Astrocyte (in vitro differentiated cells and primary cell): ENCODE measurements at regions not wholly inside any gene's neighbourhood (a gene's known extent, or its start where the extent isn't known, plus 50 kb on each side); places are given as distances from the start of the nearest gene placed in this dataset.

ENCODE experiments used
- DNase-seq: peaks from one replicate; pipeline ENCODE4 v3.0.0-alpha.2; 2010; ENCODE audit warnings: low read depth
- FAIRE-seq: peaks from 2 replicates; lab custom pipeline; 2011; peaks lifted over from hg19 to GRCh38; lab: Jason Lieb, UNC
- H2AFZ ChIP-seq: 2 replicates; pipeline ENCODE4 v1.6.0; 2012; ENCODE audit warnings: low read depth, low read length, inconsistent platforms
- H3K27ac ChIP-seq: 2 replicates; pipeline ENCODE4 v1.5.1; 2011; ENCODE audit warnings: low read depth, low read length, inconsistent platforms
- H3K27me3 ChIP-seq: 2 replicates; pipeline ENCODE4 v1.6.0; 2011; ENCODE audit warnings: low read length, inconsistent platforms; ENCODE audit not compliant: insufficient read depth
- H3K36me3 ChIP-seq: 2 replicates; pipeline ENCODE4 v1.5.1; 2011; ENCODE audit warnings: low read length, inconsistent platforms; ENCODE audit not compliant: insufficient read depth
- H3K4me1 ChIP-seq: 2 replicates; pipeline ENCODE4 v1.5.1; 2011; ENCODE audit warnings: low read length, inconsistent platforms; ENCODE audit not compliant: insufficient read depth
- H3K4me2 ChIP-seq: 2 replicates; pipeline ENCODE4 v1.6.0; 2012; ENCODE audit warnings: low read length, inconsistent platforms
- H3K4me3 ChIP-seq: 2 replicates; pipeline ENCODE4 v1.5.1; 2011; ENCODE audit warnings: low read depth, mild to moderate bottlenecking, low read length, inconsistent platforms; ENCODE audit not compliant: insufficient read depth
- H3K79me2 ChIP-seq: 2 replicates; pipeline ENCODE4 v1.6.0; 2012; ENCODE audit warnings: mild to moderate bottlenecking, low read length, inconsistent platforms; ENCODE audit not compliant: insufficient read depth
- H3K9ac ChIP-seq: 2 replicates; pipeline ENCODE4 v1.6.0; 2012; ENCODE audit warnings: mild to moderate bottlenecking, low read length, inconsistent platforms
- H3K9me3 ChIP-seq: 2 replicates; pipeline ENCODE4 v1.5.1; 2012; ENCODE audit warnings: low read depth, mild to moderate bottlenecking, low read length, inconsistent platforms; ENCODE audit not compliant: insufficient read depth
- H4K20me1 ChIP-seq: 2 replicates; pipeline ENCODE4 v1.6.0; 2012; ENCODE audit warnings: low read length, inconsistent platforms; ENCODE audit not compliant: insufficient read depth
- H3K27ac Mint-ChIP-seq: one replicate; pipeline ENCODE4 v1.8.0; 2021; ENCODE audit warnings: mild to moderate bottlenecking, mixed read lengths; ENCODE audit not compliant: unreplicated experiment
- H3K27me3 Mint-ChIP-seq: one replicate; pipeline ENCODE4 v1.8.0; 2021; ENCODE audit warnings: low read depth, mixed read lengths; ENCODE audit not compliant: unreplicated experiment
- H3K36me3 Mint-ChIP-seq: one replicate; pipeline ENCODE4 v1.8.0; 2021; ENCODE audit warnings: low read depth, mixed read lengths; ENCODE audit not compliant: unreplicated experiment
- H3K4me1 Mint-ChIP-seq: one replicate; pipeline ENCODE4 v1.8.0; 2021; ENCODE audit warnings: low read depth, mixed read lengths; ENCODE audit not compliant: unreplicated experiment
- H3K4me3 Mint-ChIP-seq: one replicate; pipeline ENCODE4 v1.8.0; 2021; ENCODE audit warnings: mild to moderate bottlenecking, moderate library complexity, mixed read lengths; ENCODE audit not compliant: unreplicated experiment
- H3K9me3 Mint-ChIP-seq: one replicate; pipeline ENCODE4 v1.8.0; 2021; ENCODE audit warnings: mild to moderate bottlenecking, mixed read lengths; ENCODE audit not compliant: unreplicated experiment
- EZH2 ChIP-seq: IDR thresholded peaks from 2 replicates; pipeline ENCODE4 v1.6.1; 2012; ENCODE audit warnings: mild to moderate bottlenecking, low read length, inconsistent platforms; ENCODE audit not compliant: insufficient read depth
- TF ChIP-seq, protein P1 (sequence below): IDR thresholded peaks from 2 replicates; pipeline ENCODE4 v1.5.1; 2011; ENCODE audit warnings: low read depth, mild to moderate bottlenecking, inconsistent platforms, low read length, moderate library complexity; ENCODE audit not compliant: insufficient read depth

DNA sequence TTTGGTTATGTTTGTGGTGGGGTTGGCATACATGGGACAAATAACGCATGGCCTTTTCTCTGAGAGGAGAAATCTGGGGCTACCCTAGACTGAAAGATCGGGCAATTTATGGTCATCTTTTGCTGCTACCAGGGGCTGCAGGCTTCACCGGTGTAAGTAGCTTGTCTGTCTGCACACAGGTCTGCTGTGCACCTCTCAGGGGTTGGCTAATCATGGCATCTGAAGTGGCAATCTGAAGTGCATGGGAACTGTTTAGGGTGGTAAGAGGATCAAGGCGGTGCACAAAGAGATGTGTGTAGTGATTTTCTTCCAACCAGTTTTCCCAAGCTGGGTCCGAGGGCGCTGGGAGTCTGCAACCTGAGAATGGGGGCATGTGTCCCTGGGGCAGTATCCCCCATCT is 141.3 kb downstream of the EMP1 start:
- Histone ChIP-seq H3K4me3 (no peak overlapping the region), H2AFZ (no peak overlapping the region), H3K4me2 (no peak overlapping the region), H4K20me1 (no peaks in the 10 kb centered on the region), H3K27ac (no peak overlapping the region), H3K9ac (no peak overlapping the region), H3K36me3 (no peaks in the 10 kb centered on the region), H3K79me2 (no peaks in the 10 kb centered on the region), H3K27me3 (no peaks in the 10 kb centered on the region), H3K9me3 (no peaks in the 10 kb centered on the region), H3K4me1 (peaks cover 8% of the 10 kb centered on the region)
- peaks cover 10% of the 10 kb centered on the region for H3K4me1 Mint-ChIP-seq
- FAIRE-seq (no peak), DNase-seq (no peak)
- H3K27ac Mint-ChIP-seq, result no peak overlapping the region
- no peaks in the 10 kb centered on the region for H3K27me3 Mint-ChIP-seq
- no peak for TF ChIP-seq EZH2
- TF ChIP-seq, protein P1, sequence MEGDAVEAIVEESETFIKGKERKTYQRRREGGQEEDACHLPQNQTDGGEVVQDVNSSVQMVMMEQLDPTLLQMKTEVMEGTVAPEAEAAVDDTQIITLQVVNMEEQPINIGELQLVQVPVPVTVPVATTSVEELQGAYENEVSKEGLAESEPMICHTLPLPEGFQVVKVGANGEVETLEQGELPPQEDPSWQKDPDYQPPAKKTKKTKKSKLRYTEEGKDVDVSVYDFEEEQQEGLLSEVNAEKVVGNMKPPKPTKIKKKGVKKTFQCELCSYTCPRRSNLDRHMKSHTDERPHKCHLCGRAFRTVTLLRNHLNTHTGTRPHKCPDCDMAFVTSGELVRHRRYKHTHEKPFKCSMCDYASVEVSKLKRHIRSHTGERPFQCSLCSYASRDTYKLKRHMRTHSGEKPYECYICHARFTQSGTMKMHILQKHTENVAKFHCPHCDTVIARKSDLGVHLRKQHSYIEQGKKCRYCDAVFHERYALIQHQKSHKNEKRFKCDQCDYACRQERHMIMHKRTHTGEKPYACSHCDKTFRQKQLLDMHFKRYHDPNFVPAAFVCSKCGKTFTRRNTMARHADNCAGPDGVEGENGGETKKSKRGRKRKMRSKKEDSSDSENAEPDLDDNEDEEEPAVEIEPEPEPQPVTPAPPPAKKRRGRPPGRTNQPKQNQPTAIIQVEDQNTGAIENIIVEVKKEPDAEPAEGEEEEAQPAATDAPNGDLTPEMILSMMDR, result no peak
- H3K9me3 Mint-ChIP-seq, result peaks cover 2% of the 10 kb centered on the region
- no peak overlapping the region for H3K4me3 Mint-ChIP-seq
- no peaks in the 10 kb centered on the region for H3K36me3 Mint-ChIP-seq

DNA sequence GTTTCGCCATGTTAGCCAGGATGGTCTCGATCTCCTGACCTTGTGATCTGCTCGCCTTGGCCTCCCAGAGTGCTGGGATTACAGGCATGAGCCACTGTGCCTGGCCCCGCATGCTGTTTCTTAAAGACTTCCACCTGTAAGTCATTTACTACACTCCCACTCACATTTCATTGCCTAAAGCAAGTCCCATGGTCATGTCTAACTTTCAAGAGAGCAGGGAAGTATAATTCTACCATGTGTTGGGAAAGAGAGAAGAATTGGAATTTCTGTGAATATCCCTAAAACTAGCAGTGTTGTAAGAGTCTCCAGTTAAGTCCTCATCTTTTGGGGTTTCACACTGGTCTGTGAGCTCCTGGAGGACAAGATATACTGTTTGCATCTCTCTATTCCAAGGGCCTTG is 139.7 kb downstream of the EMP1 start:
- Histone ChIP-seq H3K27ac (no peak overlapping the region), H3K36me3 (no peaks in the 10 kb centered on the region), H3K79me2 (no peaks in the 10 kb centered on the region), H3K4me3 (no peak overlapping the region), H2AFZ (no peak overlapping the region), H4K20me1 (no peaks in the 10 kb centered on the region), H3K9ac (no peak overlapping the region), H3K4me2 (no peak overlapping the region), H3K4me1 (peaks cover 8% of the 10 kb centered on the region), H3K9me3 (no peaks in the 10 kb centered on the region), H3K27me3 (no peaks in the 10 kb centered on the region)
- Mint-ChIP-seq H3K27me3 (no peaks in the 10 kb centered on the region), H3K36me3 (no peaks in the 10 kb centered on the region), H3K27ac (no peak overlapping the region), H3K4me1 (peaks cover 10% of the 10 kb centered on the region), H3K4me3 (no peak overlapping the region), H3K9me3 (no peaks in the 10 kb centered on the region)
- no peak for TF ChIP-seq EZH2
- TF ChIP-seq, protein P1, result no peak
- FAIRE-seq, result no peak
- DNase-seq, result no peak

DNA sequence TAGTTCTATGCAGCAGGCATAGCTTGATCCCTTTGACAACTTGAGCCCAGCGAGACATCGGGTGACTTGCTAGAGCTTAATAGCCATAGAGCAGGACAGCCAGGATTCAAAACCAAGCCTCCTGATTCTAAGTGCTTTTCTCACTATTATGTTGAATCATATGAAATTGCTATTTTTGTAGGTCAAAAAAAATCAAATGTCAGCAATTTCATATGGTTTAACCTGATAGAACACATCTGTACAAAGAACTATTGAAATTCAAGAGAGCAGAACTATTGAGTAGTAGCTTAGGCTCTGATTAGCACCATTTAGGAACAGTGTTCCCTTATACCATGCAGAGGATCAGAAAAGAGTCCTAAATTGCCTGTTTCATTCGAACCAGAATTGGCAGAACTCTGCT is 132.0 kb downstream of the EMP1 start:
- H3K4me3 ChIP-seq, result no peak overlapping the region
- no peaks in the 10 kb centered on the region for H3K27me3 ChIP-seq
- no peak overlapping the region for H3K27ac Mint-ChIP-seq
- H3K4me1 ChIP-seq, result no peaks in the 10 kb centered on the region
- peaks cover 1% of the 10 kb centered on the region for H3K36me3 Mint-ChIP-seq
- no peak overlapping the region for H3K4me2 ChIP-seq
- H3K4me3 Mint-ChIP-seq, result no peak overlapping the region
- no peak overlapping the region for H2AFZ ChIP-seq
- H3K9ac ChIP-seq, result no peak overlapping the region
- DNase-seq (no peak), FAIRE-seq (no peak)
- H3K9me3 Mint-ChIP-seq, result no peaks in the 10 kb centered on the region
- no peaks in the 10 kb centered on the region for H3K9me3 ChIP-seq
- no peaks in the 10 kb centered on the region for H3K36me3 ChIP-seq
- TF ChIP-seq, protein P1, result no peak
- no peak for TF ChIP-seq EZH2
- no peak overlapping the region for H3K27ac ChIP-seq
- H3K27me3 Mint-ChIP-seq, result peaks cover 10% of the 10 kb centered on the region
- H4K20me1 ChIP-seq, result no peaks in the 10 kb centered on the region
- H3K79me2 ChIP-seq, result no peaks in the 10 kb centered on the region
- H3K4me1 Mint-ChIP-seq, result no peaks in the 10 kb centered on the region
